ENCODE measurements at regions not wholly inside any gene's neighbourhood (a gene's known extent, or its start where the extent isn't known, plus 50 kb on each side); places are given as distances from the start of the nearest gene placed in this dataset.
"Not testable (repeated sequence)": the region's sequence is repeated elsewhere in the genome, so short reads cannot be mapped to it uniquely, and the experiment has no call there.

GRCh38 chr21:30104241-30104640 is 62.4 kb downstream of the CLDN17 start:
- DNase-seq (ENCODE audit: low spot score): no peak

GRCh38 chr21:30102871-30103270 is 63.7 kb downstream of the CLDN17 start:
- DNase-seq (ENCODE audit: low spot score): no peak

- DNase-seq (ENCODE audit: low spot score): no peak
Measured at GRCh38 chr21:30101967-30102366, 64.6 kb downstream of the CLDN17 start.

- no peak for DNase-seq (ENCODE audit: low spot score)
Measured at GRCh38 chr21:30097791-30098190, 68.8 kb downstream of the CLDN17 start.

- no peak for DNase-seq (ENCODE audit: low spot score)
Measured at GRCh38 chr21:30083225-30083945, 83.2 kb downstream of the CLDN17 start.

- DNase-seq (ENCODE audit: low spot score): no peak
Measured at GRCh38 chr21:30081506-30081905, 85.1 kb downstream of the CLDN17 start.

GRCh38 chr21:30072496-30072895 is 94.1 kb downstream of the CLDN17 start:
- DNase-seq (ENCODE audit: low spot score): peak; percentile 30

- no peak for DNase-seq (ENCODE audit: low spot score)
Measured at GRCh38 chr21:30058928-30059327, 107.7 kb downstream of the CLDN17 start.

- DNase-seq (ENCODE audit: low spot score): no peak
Measured at GRCh38 chr21:30057108-30057507, 109.5 kb downstream of the CLDN17 start.

- DNase-seq (ENCODE audit: low spot score): no peak
Measured at GRCh38 chr21:30048570-30048969, 108.8 kb upstream of the GRIK1 start.

GRCh38 chr21:30044447-30045064 is 104.8 kb upstream of the GRIK1 start:
- DNase-seq (ENCODE audit: low spot score): peak; percentile 40

- DNase-seq (ENCODE audit: low spot score): no peak
Measured at GRCh38 chr21:30042443-30042842, 102.6 kb upstream of the GRIK1 start.

GRCh38 chr21:30033441-30033840 is 93.6 kb upstream of the GRIK1 start:
- no peak for DNase-seq (ENCODE audit: low spot score)

- DNase-seq (ENCODE audit: low spot score): no peak
Measured at GRCh38 chr21:30030416-30030815, 90.6 kb upstream of the GRIK1 start.

GRCh38 chr21:30028537-30028936 is 88.7 kb upstream of the GRIK1 start:
- DNase-seq (ENCODE audit: low spot score): no peak

GRCh38 chr21:30027986-30028385 is 88.2 kb upstream of the GRIK1 start:
- DNase-seq (ENCODE audit: low spot score): no peak

- not testable (repeated sequence) for DNase-seq (ENCODE audit: low spot score)
Measured at GRCh38 chr21:30023056-30023455, 83.3 kb upstream of the GRIK1 start.

GRCh38 chr21:30014886-30015285 is 75.1 kb upstream of the GRIK1 start:
- no peak for DNase-seq (ENCODE audit: low spot score)

GRCh38 chr21:29991624-29992023 is 51.8 kb upstream of the GRIK1 start:
- DNase-seq (ENCODE audit: low spot score): no peak

GRCh38 chr21:29989634-29990234 is 49.9 kb upstream of the GRIK1 start:
- DNase-seq (ENCODE audit: low spot score): no peak

Measured in COLO829 (cell line).